ENCODE measurements at regions not wholly inside any gene's neighbourhood (a gene's known extent, or its start where the extent isn't known, plus 50 kb on each side); places are given as distances from the start of the nearest gene placed in this dataset.

- Histone ChIP-seq H3K4me2 (ENCODE audit: low read depth, low read length, poor library complexity, severe bottlenecking) (peak overlapping the region; percentile 43), H2AFZ (ENCODE audit: low read depth, low read length, severe bottlenecking) (no peak overlapping the region), H3K9ac (ENCODE audit: low read length) (no peak overlapping the region), H3K9me3 (ENCODE audit: insufficient read depth, low read length) (no peaks in the 10 kb centered on the region), H3F3A (ENCODE audit: insufficient read depth) (no peaks in the 10 kb centered on the region), H3K36me3 (ENCODE audit: low read length) (no peaks in the 10 kb centered on the region), H3K79me2 (ENCODE audit: insufficient read depth, low read length) (no peaks in the 10 kb centered on the region), H3K27me3 (ENCODE audit: low read length) (no peaks in the 10 kb centered on the region), H4K20me1 (ENCODE audit: low read depth, low read length) (no peaks in the 10 kb centered on the region), H3K27ac (ENCODE audit: low read depth, low read length) (no peak overlapping the region), H3K4me3 (ENCODE audit: insufficient read depth, low read length, poor library complexity, severe bottlenecking) (no peak overlapping the region), H3K9me2 (replicated peaks; ENCODE audit: insufficient read depth, low read length) (no peaks in the 10 kb centered on the region)
- TF ChIP-seq EZH2phosphoT487 (conservative IDR thresholded peaks at IDR 0.05; ENCODE audit: low read length) (no peak), CTCF (IDR thresholded peaks at IDR 0.05; ENCODE audit: insufficient read depth, low read length, poor library complexity, severe bottlenecking) (no peak)
These were observed 353.1 kb downstream of the GPR37 start for GRCh38 chr7:124412531-124412930.

GRCh38 chr7:124411796-124412195, 353.8 kb downstream of the GPR37 start:
- peak overlapping the region; percentile 43 for H3K4me2 ChIP-seq (ENCODE audit: low read depth, low read length, poor library complexity, severe bottlenecking)
- H3K36me3 ChIP-seq (ENCODE audit: low read length) = no peaks in the 10 kb centered on the region
- H3K9me3 ChIP-seq (ENCODE audit: insufficient read depth, low read length) = no peaks in the 10 kb centered on the region
- H3K79me2 ChIP-seq (ENCODE audit: insufficient read depth, low read length) = no peaks in the 10 kb centered on the region
- no peaks in the 10 kb centered on the region for H3F3A ChIP-seq (ENCODE audit: insufficient read depth)
- TF ChIP-seq EZH2phosphoT487 (conservative IDR thresholded peaks at IDR 0.05; ENCODE audit: low read length) = no peak
- peak overlapping the region; percentile 35 for H2AFZ ChIP-seq (ENCODE audit: low read depth, low read length, severe bottlenecking)
- H4K20me1 ChIP-seq (ENCODE audit: low read depth, low read length) = no peaks in the 10 kb centered on the region
- no peaks in the 10 kb centered on the region for H3K9me2 ChIP-seq (replicated peaks; ENCODE audit: insufficient read depth, low read length)
- H3K4me3 ChIP-seq (ENCODE audit: insufficient read depth, low read length, poor library complexity, severe bottlenecking) = no peak overlapping the region
- no peak overlapping the region for H3K9ac ChIP-seq (ENCODE audit: low read length)
- H3K27ac ChIP-seq (ENCODE audit: low read depth, low read length) = no peak overlapping the region
- H3K27me3 ChIP-seq (ENCODE audit: low read length) = no peaks in the 10 kb centered on the region

GRCh38 chr7:124403587-124403986, 362.0 kb downstream of the GPR37 start:
- Histone ChIP-seq H3K27me3 (ENCODE audit: low read length) (no peaks in the 10 kb centered on the region), H3F3A (ENCODE audit: insufficient read depth) (no peaks in the 10 kb centered on the region), H2AFZ (ENCODE audit: low read depth, low read length, severe bottlenecking) (no peak overlapping the region), H3K79me2 (ENCODE audit: insufficient read depth, low read length) (no peaks in the 10 kb centered on the region), H4K20me1 (ENCODE audit: low read depth, low read length) (no peaks in the 10 kb centered on the region), H3K36me3 (ENCODE audit: low read length) (no peaks in the 10 kb centered on the region), H3K9me3 (ENCODE audit: insufficient read depth, low read length) (no peaks in the 10 kb centered on the region), H3K4me2 (ENCODE audit: low read depth, low read length, poor library complexity, severe bottlenecking) (no peak overlapping the region), H3K27ac (ENCODE audit: low read depth, low read length) (no peak overlapping the region), H3K9me2 (replicated peaks; ENCODE audit: insufficient read depth, low read length) (no peaks in the 10 kb centered on the region), H3K4me3 (ENCODE audit: insufficient read depth, low read length, poor library complexity, severe bottlenecking) (no peak overlapping the region), H3K9ac (ENCODE audit: low read length) (no peak overlapping the region)
- TF ChIP-seq EZH2phosphoT487 (conservative IDR thresholded peaks at IDR 0.05; ENCODE audit: low read length) (no peak), CTCF (IDR thresholded peaks at IDR 0.05; ENCODE audit: insufficient read depth, low read length, poor library complexity, severe bottlenecking) (no peak)

GRCh38 chr7:124403112-124403511, 362.5 kb downstream of the GPR37 start:
- H3K27me3 ChIP-seq (ENCODE audit: low read length) = no peaks in the 10 kb centered on the region
- H3K4me2 ChIP-seq (ENCODE audit: low read depth, low read length, poor library complexity, severe bottlenecking) = no peak overlapping the region
- H3K4me3 ChIP-seq (ENCODE audit: insufficient read depth, low read length, poor library complexity, severe bottlenecking) = no peak overlapping the region
- H4K20me1 ChIP-seq (ENCODE audit: low read depth, low read length) = no peaks in the 10 kb centered on the region
- no peaks in the 10 kb centered on the region for H3K36me3 ChIP-seq (ENCODE audit: low read length)
- H3K9ac ChIP-seq (ENCODE audit: low read length) = no peak overlapping the region
- H3K9me3 ChIP-seq (ENCODE audit: insufficient read depth, low read length) = no peaks in the 10 kb centered on the region
- H3K79me2 ChIP-seq (ENCODE audit: insufficient read depth, low read length) = no peaks in the 10 kb centered on the region
- H2AFZ ChIP-seq (ENCODE audit: low read depth, low read length, severe bottlenecking) = no peak overlapping the region
- H3K27ac ChIP-seq (ENCODE audit: low read depth, low read length) = no peak overlapping the region
- H3F3A ChIP-seq (ENCODE audit: insufficient read depth) = no peaks in the 10 kb centered on the region
- TF ChIP-seq CTCF (IDR thresholded peaks at IDR 0.05; ENCODE audit: insufficient read depth, low read length, poor library complexity, severe bottlenecking) (no peak), EZH2phosphoT487 (conservative IDR thresholded peaks at IDR 0.05; ENCODE audit: low read length) (no peak)
- no peaks in the 10 kb centered on the region for H3K9me2 ChIP-seq (replicated peaks; ENCODE audit: insufficient read depth, low read length)

Data from SU-DHL-6 (cell line).